Lung (tissue), 11 donors: ENCODE measurements at regions not wholly inside any gene's neighbourhood (a gene's known extent, or its start where the extent isn't known, plus 50 kb on each side); places are given as distances from the start of the nearest gene placed in this dataset.
A peak's percentile ranks its signal among the peaks of the same experiment; 100 is the strongest.

Experiments used
- ATAC-seq: fragments of 200-7000 bp; cut with Tn5 transposase; one replicate; pipeline ENCODE4 v1.9.1; 2020; ENCODE audit warnings: moderate number of reproducible peaks; ENCODE audit not compliant: insufficient read depth, low FRiP score
- DNase-seq, 3 donors: peaks; one replicate each; pipeline ENCODE4 v3.0.0-alpha.2; 2013 to 2017
- H3K27ac ChIP-seq, 2 donors: one replicate each; pipeline ENCODE4 v1.5.1; 2013; ENCODE audit warnings: mild to moderate bottlenecking in 2 of 2, moderate library complexity in 2 of 2, control low read depth in 1 of 2, inconsistent platforms in 1 of 2, low read depth in 1 of 2, low read length in 1 of 2
- H3K27me3 ChIP-seq, 3 donors: one replicate each; pipeline ENCODE4 v1.5.1; 2013; ENCODE audit warnings: low read length in 2 of 3; ENCODE audit not compliant: control insufficient read depth in 3 of 3, insufficient read depth in 3 of 3
- H3K36me3 ChIP-seq, 4 donors: one replicate each; pipeline ENCODE4 v1.5.1; 2013; ENCODE audit warnings: low read length in 4 of 4, mild to moderate bottlenecking in 1 of 4, moderate library complexity in 1 of 4; ENCODE audit not compliant: control insufficient read depth in 4 of 4, insufficient read depth in 4 of 4
- H3K4me1 ChIP-seq, 5 donors: one replicate each; pipeline ENCODE4 v1.5.1; 2013; ENCODE audit warnings: low read length in 5 of 5, mild to moderate bottlenecking in 2 of 5, moderate library complexity in 1 of 5; ENCODE audit not compliant: control insufficient read depth in 5 of 5, insufficient read depth in 5 of 5
- H3K4me3 ChIP-seq: one replicate; pipeline ENCODE4 v1.5.1; 2013; ENCODE audit warnings: mild to moderate bottlenecking, control low read depth, moderate library complexity
- H3K9ac ChIP-seq, 2 donors: one replicate each; pipeline ENCODE4 v1.5.1; 2013; ENCODE audit warnings: low read length in 2 of 2, control low read depth in 1 of 2; ENCODE audit not compliant: insufficient read depth in 1 of 2
- H3K9me3 ChIP-seq, 4 donors: one replicate each; pipeline ENCODE4 v1.5.1; 2013; ENCODE audit warnings: low read length in 3 of 4, mild to moderate bottlenecking in 1 of 4, moderate library complexity in 1 of 4; ENCODE audit not compliant: control insufficient read depth in 4 of 4, insufficient read depth in 3 of 4
- WGBS, 2 donors: extraction: QIAGEN DNeasy Blood & Tissue Kit; methylation state at CpG; one replicate each; pipeline ENCODE4 v1.1.7; 2013; 5-methylcytosine and 5-hydroxymethylcytosine counted together
- TF ChIP-seq, protein P1 (sequence below): IDR thresholded peaks from 2 replicates; pipeline ENCODE4 v1.5.1; 2012; ENCODE audit warnings: mild to moderate bottlenecking; ENCODE audit errors: control extremely low read depth, extremely low read depth
- donor health status: control.
- donor health status: control.
- donor health status: Bipolar disorder and iron deficiency.
- donor health status: healthy.
- donor health status: DM: yes; HTN: yes; CAD: no.

DNA sequence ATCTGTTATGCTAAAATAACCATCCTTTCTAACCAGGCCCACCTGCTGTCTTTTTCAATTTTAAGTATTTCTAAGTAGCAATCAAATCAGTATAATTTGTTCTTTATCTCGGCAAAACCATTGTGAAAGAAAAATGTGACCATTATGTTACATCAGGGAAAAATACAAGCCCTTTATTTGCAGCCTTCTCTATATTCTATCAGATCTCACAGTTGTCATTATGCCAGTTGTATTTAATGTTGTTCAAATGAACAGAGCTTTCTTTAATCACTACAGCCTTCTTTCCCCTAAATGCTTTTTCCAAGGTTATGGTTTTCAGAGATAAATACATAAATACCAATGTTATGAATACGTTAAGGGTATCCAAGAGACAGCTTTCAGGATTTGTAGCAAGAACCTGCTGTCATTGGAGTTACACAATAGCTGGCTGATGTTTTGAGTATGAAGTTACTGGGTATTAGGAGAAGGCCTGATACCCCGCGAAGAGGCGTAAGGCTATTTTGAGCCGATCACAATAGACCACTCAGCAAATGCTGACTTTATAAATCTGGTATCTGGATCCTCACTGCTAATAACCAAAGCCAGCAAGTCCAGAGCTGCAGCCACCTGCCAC lies 406.3 kb downstream of the CADM1 start:
- 72 to 85% methylated on average over 6 of the region's 6 CpGs for WGBS, 2 donors
- TF ChIP-seq, protein P1, sequence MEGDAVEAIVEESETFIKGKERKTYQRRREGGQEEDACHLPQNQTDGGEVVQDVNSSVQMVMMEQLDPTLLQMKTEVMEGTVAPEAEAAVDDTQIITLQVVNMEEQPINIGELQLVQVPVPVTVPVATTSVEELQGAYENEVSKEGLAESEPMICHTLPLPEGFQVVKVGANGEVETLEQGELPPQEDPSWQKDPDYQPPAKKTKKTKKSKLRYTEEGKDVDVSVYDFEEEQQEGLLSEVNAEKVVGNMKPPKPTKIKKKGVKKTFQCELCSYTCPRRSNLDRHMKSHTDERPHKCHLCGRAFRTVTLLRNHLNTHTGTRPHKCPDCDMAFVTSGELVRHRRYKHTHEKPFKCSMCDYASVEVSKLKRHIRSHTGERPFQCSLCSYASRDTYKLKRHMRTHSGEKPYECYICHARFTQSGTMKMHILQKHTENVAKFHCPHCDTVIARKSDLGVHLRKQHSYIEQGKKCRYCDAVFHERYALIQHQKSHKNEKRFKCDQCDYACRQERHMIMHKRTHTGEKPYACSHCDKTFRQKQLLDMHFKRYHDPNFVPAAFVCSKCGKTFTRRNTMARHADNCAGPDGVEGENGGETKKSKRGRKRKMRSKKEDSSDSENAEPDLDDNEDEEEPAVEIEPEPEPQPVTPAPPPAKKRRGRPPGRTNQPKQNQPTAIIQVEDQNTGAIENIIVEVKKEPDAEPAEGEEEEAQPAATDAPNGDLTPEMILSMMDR = no peak
- Histone ChIP-seq H3K36me3 (no peaks in the 10 kb centered on the region), H3K9ac (no peak overlapping the region), H3K9me3 (peaks cover 0 to 2% (median 0%) of the 10 kb centered on the region in 4 donors), H3K4me1 (no peaks in the 10 kb centered on the region), H3K4me3 (no peak overlapping the region), H3K27ac (no peak overlapping the region), H3K27me3 (no peaks in the 10 kb centered on the region)
- DNase-seq (peak in 2 of 3 donors; percentile 22 to 50), ATAC-seq (no peak)

DNA sequence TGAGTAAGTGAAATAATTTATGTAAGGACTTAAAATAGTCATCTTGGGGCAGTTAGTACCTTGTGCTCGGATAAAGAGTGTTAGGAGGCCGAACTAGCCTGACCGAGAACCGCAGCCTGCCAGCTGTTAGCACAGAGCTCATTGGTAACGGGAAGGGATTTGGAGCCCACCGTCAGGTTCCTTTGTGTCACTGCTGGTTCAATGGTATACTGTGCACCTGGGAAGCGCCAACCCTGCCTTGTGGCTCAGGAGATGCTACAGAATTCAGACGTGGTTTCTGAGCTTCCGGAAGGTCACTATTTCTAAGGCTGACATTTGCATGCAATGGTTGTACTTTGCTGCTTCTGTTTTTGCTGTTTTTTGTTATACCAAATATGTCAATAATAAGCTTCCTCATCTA lies 403.5 kb downstream of the CADM1 start:
- WGBS, 2 donors = 90 to 93% methylated on average over 9 of the region's 9 CpGs
- TF ChIP-seq, protein P1 = no peak
- H3K27me3 ChIP-seq = no peaks in the 10 kb centered on the region
- H3K36me3 ChIP-seq = no peaks in the 10 kb centered on the region
- no peaks in the 10 kb centered on the region for H3K4me1 ChIP-seq
- no peak overlapping the region for H3K27ac ChIP-seq
- no peak overlapping the region for H3K9ac ChIP-seq
- no peak overlapping the region for H3K4me3 ChIP-seq
- DNase-seq (no peak), ATAC-seq (no peak)
- peaks cover 0 to 5% (median 0%) of the 10 kb centered on the region in 4 donors for H3K9me3 ChIP-seq

DNA sequence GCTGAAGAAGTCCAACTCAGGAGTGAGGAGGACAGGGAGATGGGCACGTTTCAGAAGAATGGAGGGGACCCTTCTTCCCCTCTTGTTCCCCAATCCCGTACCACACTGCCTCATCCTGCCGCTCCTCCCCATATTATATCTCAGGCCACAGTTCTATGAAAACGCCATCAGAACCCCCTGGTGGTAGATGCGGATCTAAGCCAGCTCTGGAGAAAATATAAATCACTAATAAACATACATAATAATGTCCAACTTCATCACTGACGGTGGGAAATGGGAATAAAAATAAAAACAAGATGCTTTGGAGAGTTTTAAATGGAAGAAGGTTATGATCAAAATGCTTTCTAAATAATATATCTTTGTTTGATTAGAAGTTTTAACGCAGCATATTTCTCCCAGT lies 400.3 kb downstream of the CADM1 start:
- Histone ChIP-seq H3K27me3 (peaks cover 0 to 2% (median 0%) of the 10 kb centered on the region in 3 donors), H3K27ac (no peak overlapping the region), H3K4me3 (no peak overlapping the region), H3K9ac (no peak overlapping the region), H3K4me1 (no peaks in the 10 kb centered on the region), H3K36me3 (no peaks in the 10 kb centered on the region), H3K9me3 (peaks cover 0 to 8% (median 0%) of the 10 kb centered on the region in 4 donors)
- TF ChIP-seq, protein P1 = no peak
- DNase-seq (no peak), ATAC-seq (no peak)
- WGBS, 2 donors = 80 to 85% methylated on average over 7 of the region's 7 CpGs
